HepG2 (cell line): ENCODE measurements at regions not wholly inside any gene's neighbourhood (a gene's known extent, or its start where the extent isn't known, plus 50 kb on each side); places are given as distances from the start of the nearest gene placed in this dataset.

ENCODE experiments used
- ATAC-seq: fragments of 200-7000 bp; cut with Tn5 transposase; 3 replicates; pipeline ENCODE4 v1.9.1; 2020; ENCODE audit warnings: mild to moderate bottlenecking, moderate library complexity
- BruUV-seq: library from RNA; stranded (reverse); fragments of 400-500 nt; replicated peaks from 2 replicates; lab custom pipeline; 2021; lab: Mats Ljungman, UMichigan
- CTCF ChIA-PET: fragments of 300-600 bp; formaldehyde crosslinking; extraction: SDS; loops from one replicate; lab custom pipeline; 2021; ENCODE audit warnings: low total read pairs, inconsistent platforms, low intra/inter-chr PET ratio; lab: Yijun Ruan, JAX
- POLR2A ChIA-PET: fragments of 350-600 bp; sonication (Branson Sonifier 250); formaldehyde crosslinking; loops from one replicate; lab custom pipeline; 2020; ENCODE audit warnings: antibody characterized with exemption, inconsistent platforms; lab: Yijun Ruan, JAX
- DNase-seq: peaks from one replicate; pipeline ENCODE4 v3.0.0-alpha.2; 2015; ENCODE audit warnings: low spot score
- FAIRE-seq: peaks from 3 replicates; lab custom pipeline; 2011; peaks lifted over from hg19 to GRCh38; lab: Jason Lieb, UNC
- H2AFZ ChIP-seq: one replicate; pipeline ENCODE4 v1.6.1; 2011; ENCODE audit warnings: low read length, inconsistent platforms
- H3K27ac ChIP-seq: fragments of 300-600 bp; 3 replicates; pipeline ENCODE4 v1.8.0; 2011; ENCODE audit warnings: mixed run types, mild to moderate bottlenecking, mixed read lengths, low read length, inconsistent platforms; ENCODE audit not compliant: insufficient read depth; ENCODE audit errors: extremely low read length
- H3K27me3 ChIP-seq, 2 experiments: fragments of 200-600 bp in 1 of 2; 2 replicates in 1 of 2; 3 replicates in 1 of 2; pipeline versions ENCODE4 v1.6.0 to v1.8.0; 2011; ENCODE audit warnings: low read length in 2 of 2, mild to moderate bottlenecking in 2 of 2, moderate library complexity in 2 of 2, inconsistent platforms in 1 of 2; ENCODE audit not compliant: insufficient read depth in 2 of 2, control insufficient read depth in 1 of 2
- H3K36me3 ChIP-seq, 2 experiments: fragments of 200-600 bp in 1 of 2; replicated peaks in 1 of 2; 2 replicates in 1 of 2; 3 replicates in 1 of 2; pipeline versions ENCODE4 v1.5.1 to v1.8.0; 2011; ENCODE audit warnings: low read length in 2 of 2, inconsistent platforms in 1 of 2; ENCODE audit not compliant: insufficient read depth in 2 of 2, control insufficient read depth in 1 of 2
- H3K4me1 ChIP-seq: 2 replicates; pipeline ENCODE4 v1.5.1; 2012; ENCODE audit warnings: low read length, inconsistent platforms; ENCODE audit not compliant: insufficient read depth
- H3K4me2 ChIP-seq: 2 replicates; pipeline ENCODE4 v1.6.0; 2011; ENCODE audit warnings: low read depth, low read length, inconsistent platforms
- H3K4me3 ChIP-seq, 3 experiments: fragments of 200-600 bp in 1 of 3; sonication (generic), shearing (Covaris generic) in 1 of 3; replicated peaks in 1 of 3; 2 replicates each; pipeline ENCODE4 v1.5.1; 2011 to 2016; ENCODE audit warnings: low read length in 3 of 3, inconsistent platforms in 2 of 3, low read depth in 2 of 3, mild to moderate bottlenecking in 2 of 3, control low read depth in 1 of 3, mixed read lengths in 1 of 3; ENCODE audit not compliant: insufficient read depth in 1 of 3
- H3K79me2 ChIP-seq: one replicate; pipeline ENCODE4 v1.6.1; 2011; ENCODE audit warnings: low read length, inconsistent platforms; ENCODE audit not compliant: insufficient read depth
- H3K9ac ChIP-seq: 2 replicates; pipeline ENCODE4 v1.6.0; 2011; ENCODE audit warnings: mild to moderate bottlenecking, low read depth, low read length, inconsistent platforms; ENCODE audit not compliant: insufficient read depth
- H3K9me3 ChIP-seq: 2 replicates; pipeline ENCODE4 v1.5.1; 2012; ENCODE audit warnings: mild to moderate bottlenecking, low read length
- H4K20me1 ChIP-seq: 2 replicates; pipeline ENCODE4 v1.6.0; 2011; ENCODE audit warnings: inconsistent platforms, mild to moderate bottlenecking, low read length, moderate library complexity; ENCODE audit not compliant: insufficient read depth
- EED ChIP-seq: sonication (generic); formaldehyde crosslinking; IDR thresholded peaks from 2 replicates; pipeline ENCODE4 v1.5.0; 2020; ENCODE audit warnings: mild to moderate bottlenecking, missing genetic modification reagents
- GATAD2A ChIP-seq: IDR thresholded peaks from 2 replicates; pipeline ENCODE4 v1.6.1; 2016
- KLF13 ChIP-seq: sonication (generic); formaldehyde crosslinking; IDR thresholded peaks from 2 replicates; pipeline ENCODE4 v1.4.0; 2020; ENCODE audit warnings: mild to moderate bottlenecking, missing genetic modification reagents
- NCOR1 ChIP-seq: fragments of 200-600 bp; sonication (generic); IDR thresholded peaks from 2 replicates; pipeline ENCODE4 v1.7.0; 2017; ENCODE audit warnings: antibody characterized with exemption, low read length, borderline replicate concordance
- TOE1 ChIP-seq: sonication (generic); formaldehyde crosslinking; IDR thresholded peaks from 2 replicates; pipeline ENCODE4 v1.4.0; 2020; ENCODE audit warnings: mild to moderate bottlenecking, missing genetic modification reagents
- ZNF512B ChIP-seq: sonication (generic); formaldehyde crosslinking; IDR thresholded peaks from 2 replicates; pipeline ENCODE4 v1.5.1; 2020; ENCODE audit warnings: missing genetic modification reagents, mild to moderate bottlenecking, borderline replicate concordance
- ZNF761 ChIP-seq: sonication (generic); formaldehyde crosslinking; conservative IDR thresholded peaks from 2 replicates; pipeline ENCODE4 v1.4.0; 2020; ENCODE audit warnings: mild to moderate bottlenecking, missing genetic modification reagents
- ZSCAN21 ChIP-seq: sonication (generic); formaldehyde crosslinking; IDR thresholded peaks from 2 replicates; pipeline ENCODE4 v1.8.0; 2022; ENCODE audit warnings: mild to moderate bottlenecking, missing genetic modification reagents, moderate library complexity, borderline replicate concordance
- WGBS: methylation state at CpG from one replicate; pipeline ENCODE4 v1.1.6; 2017; ENCODE audit warnings: low lambda C conversion rate; 5-methylcytosine and 5-hydroxymethylcytosine counted together
- in situ Hi-C: cut with HindIII; loops from 2 replicates; pipeline ENCODE4 v1.10.0; 2017; ENCODE audit warnings: low pct_unique_long_range_greater_than_20kb; ENCODE audit not compliant: extremely low pct_ligation_motif_present
- intact Hi-C: fragments of 100-400 bp; cut with micrococcal nuclease; formaldehyde crosslinking; loops from one replicate; pipeline ENCODE4 v1.10.0; 2022; ENCODE audit not compliant: unreplicated experiment
- TF ChIP-seq, protein P1 (sequence below): sonication (generic); formaldehyde crosslinking; IDR thresholded peaks from 2 replicates; pipeline ENCODE4 v1.5.0; 2020; ENCODE audit warnings: mild to moderate bottlenecking, missing genetic modification reagents

GRCh38 chr3:82957079-82957478, 1195.6 kb upstream of the GBE1 start:
- POLR2A ChIA-PET, result no interaction called here
- no peaks in the 10 kb centered on the region for H3K27me3 ChIP-seq
- H3K4me1 ChIP-seq, result no peaks in the 10 kb centered on the region
- H3K9me3 ChIP-seq, result 0 out of 2 replicates have a peak, but pooled peaks cover 3% of the 10 kb centered on the region
- TF ChIP-seq ZSCAN21 (CRISPR knock-in tag), result no peak
- no peak for TF ChIP-seq KLF13
- TF ChIP-seq EED, result no peak
- TF ChIP-seq, protein P1, sequence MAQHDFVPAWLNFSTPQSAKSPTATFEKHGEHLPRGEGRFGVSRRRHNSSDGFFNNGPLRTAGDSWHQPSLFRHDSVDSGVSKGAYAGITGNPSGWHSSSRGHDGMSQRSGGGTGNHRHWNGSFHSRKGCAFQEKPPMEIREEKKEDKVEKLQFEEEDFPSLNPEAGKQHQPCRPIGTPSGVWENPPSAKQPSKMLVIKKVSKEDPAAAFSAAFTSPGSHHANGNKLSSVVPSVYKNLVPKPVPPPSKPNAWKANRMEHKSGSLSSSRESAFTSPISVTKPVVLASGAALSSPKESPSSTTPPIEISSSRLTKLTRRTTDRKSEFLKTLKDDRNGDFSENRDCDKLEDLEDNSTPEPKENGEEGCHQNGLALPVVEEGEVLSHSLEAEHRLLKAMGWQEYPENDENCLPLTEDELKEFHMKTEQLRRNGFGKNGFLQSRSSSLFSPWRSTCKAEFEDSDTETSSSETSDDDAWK (CRISPR knock-in tag), result no peak
- no peak for TF ChIP-seq ZNF512B (CRISPR knock-in tag)
- TF ChIP-seq NCOR1, result no peak
- TF ChIP-seq ZNF761 (CRISPR knock-in tag), result no peak
- TF ChIP-seq TOE1 (CRISPR knock-in tag), result no peak
- TF ChIP-seq GATAD2A (CRISPR knock-in tag), result no peak
- no peak overlapping the region for H3K4me3 ChIP-seq
- CTCF ChIA-PET, result no interaction called here
- DNase-seq (no peak), FAIRE-seq (no peak), ATAC-seq (no peak)
- in situ Hi-C loops (no loop called here), intact Hi-C loops (no loop called here)
- H2AFZ ChIP-seq, result no peak overlapping the region
- no peaks in the 10 kb centered on the region for H3K79me2 ChIP-seq
- no TSS peak for BruUV-seq
- no peak overlapping the region for H3K27ac ChIP-seq
- H4K20me1 ChIP-seq, result no peaks in the 10 kb centered on the region
- WGBS, result 0% methylated on average over 1 of the region's 1 CpG
- no peak overlapping the region for H3K4me2 ChIP-seq
- H3K9ac ChIP-seq, result no peak overlapping the region
- H3K36me3 ChIP-seq, result no peaks in the 10 kb centered on the region
